GM13977 (cell line): ENCODE measurements at regions not wholly inside any gene's neighbourhood (a gene's known extent, or its start where the extent isn't known, plus 50 kb on each side); places are given as distances from the start of the nearest gene placed in this dataset.

Experiments used
- DNase-seq: peaks from one replicate; pipeline ENCODE4 v3.0.0; 2012; ENCODE audit warnings: low spot score
- in situ Hi-C: fragments of 300-500 bp; cut with MboI; formaldehyde crosslinking; loops from one replicate; pipeline ENCODE4 v1.12.0; 2022; ENCODE audit warnings: low sequenced_read_pairs, low pct_unique_long_range_greater_than_20kb, mixed read lengths, inconsistent platforms; ENCODE audit not compliant: unreplicated experiment
- TF ChIP-seq, protein P1 (sequence below): IDR thresholded peaks from 2 replicates; pipeline ENCODE4 v1.5.1; 2012; ENCODE audit warnings: mild to moderate bottlenecking, control low read depth; ENCODE audit not compliant: insufficient read depth; ENCODE audit errors: extremely low read depth, missing control alignments

GRCh38 chr5:35337340-35338156 lies 107.3 kb upstream of the PRLR start:
- in situ Hi-C loops: no loop called here
- no peak for DNase-seq
- TF ChIP-seq, protein P1, sequence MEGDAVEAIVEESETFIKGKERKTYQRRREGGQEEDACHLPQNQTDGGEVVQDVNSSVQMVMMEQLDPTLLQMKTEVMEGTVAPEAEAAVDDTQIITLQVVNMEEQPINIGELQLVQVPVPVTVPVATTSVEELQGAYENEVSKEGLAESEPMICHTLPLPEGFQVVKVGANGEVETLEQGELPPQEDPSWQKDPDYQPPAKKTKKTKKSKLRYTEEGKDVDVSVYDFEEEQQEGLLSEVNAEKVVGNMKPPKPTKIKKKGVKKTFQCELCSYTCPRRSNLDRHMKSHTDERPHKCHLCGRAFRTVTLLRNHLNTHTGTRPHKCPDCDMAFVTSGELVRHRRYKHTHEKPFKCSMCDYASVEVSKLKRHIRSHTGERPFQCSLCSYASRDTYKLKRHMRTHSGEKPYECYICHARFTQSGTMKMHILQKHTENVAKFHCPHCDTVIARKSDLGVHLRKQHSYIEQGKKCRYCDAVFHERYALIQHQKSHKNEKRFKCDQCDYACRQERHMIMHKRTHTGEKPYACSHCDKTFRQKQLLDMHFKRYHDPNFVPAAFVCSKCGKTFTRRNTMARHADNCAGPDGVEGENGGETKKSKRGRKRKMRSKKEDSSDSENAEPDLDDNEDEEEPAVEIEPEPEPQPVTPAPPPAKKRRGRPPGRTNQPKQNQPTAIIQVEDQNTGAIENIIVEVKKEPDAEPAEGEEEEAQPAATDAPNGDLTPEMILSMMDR: no peak

DNA sequence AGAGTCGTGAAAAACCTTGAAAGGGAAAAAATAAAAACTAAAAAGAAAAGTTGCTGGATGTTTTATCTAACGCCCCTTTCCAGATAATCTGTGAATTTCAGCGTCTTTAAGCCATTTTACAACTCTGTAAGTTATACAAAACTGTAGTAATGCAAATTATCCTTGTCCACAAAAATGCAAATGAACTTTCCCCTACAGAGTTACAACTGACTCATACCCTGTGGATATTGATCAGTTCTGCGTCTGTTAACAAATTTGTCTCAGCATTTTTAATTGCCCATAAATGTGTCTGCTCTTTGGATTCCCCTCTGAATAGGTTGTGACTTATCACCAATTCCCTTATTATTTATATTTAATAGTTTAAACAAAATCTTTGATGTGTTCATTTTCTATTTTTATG lies 105.9 kb upstream of the PRLR start:
- DNase-seq: no peak
- TF ChIP-seq, protein P1: no peak
- in situ Hi-C loops: no loop called here

DNA sequence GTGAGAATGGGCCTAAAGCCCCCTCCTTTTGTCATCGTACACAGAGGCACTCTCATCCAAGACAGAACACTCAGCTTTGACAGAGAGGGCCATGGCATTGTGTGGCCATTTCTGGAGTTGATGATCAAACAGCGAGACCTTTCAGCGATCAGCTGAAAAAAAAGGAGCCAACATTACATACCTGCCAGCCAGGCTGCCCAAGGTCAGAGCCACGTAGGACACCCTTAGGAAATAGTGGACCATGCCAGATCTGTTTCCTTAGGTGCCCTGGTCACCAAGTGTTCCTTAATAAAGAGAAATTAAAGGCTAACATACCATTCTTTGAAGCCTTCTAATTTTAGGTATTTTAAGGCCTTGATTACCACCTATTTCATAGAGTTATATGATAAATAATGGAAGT lies 105.5 kb upstream of the PRLR start:
- no peak for DNase-seq
- in situ Hi-C loops: no loop called here
- TF ChIP-seq, protein P1: no peak

DNA sequence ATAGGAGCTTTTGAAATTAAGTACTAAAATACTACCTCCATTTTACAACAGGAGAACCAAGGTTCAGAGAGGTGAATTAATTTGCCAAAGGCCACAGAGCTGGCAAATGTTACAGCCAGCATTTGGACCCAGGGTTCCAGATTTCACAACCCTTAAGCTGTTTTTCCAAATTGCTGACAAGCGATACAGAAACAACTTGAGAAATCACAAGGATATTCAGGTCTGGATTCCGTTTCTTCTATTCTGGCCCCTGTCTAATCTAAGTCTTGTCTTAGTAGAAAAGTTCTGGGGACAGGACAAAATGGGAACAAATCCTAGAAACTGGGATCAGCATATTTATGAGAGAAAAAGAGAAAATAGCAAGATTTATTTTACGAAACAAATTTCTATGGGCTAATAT lies 103.1 kb upstream of the PRLR start:
- TF ChIP-seq, protein P1: no peak
- in situ Hi-C loops: no loop called here
- DNase-seq: no peak

DNA sequence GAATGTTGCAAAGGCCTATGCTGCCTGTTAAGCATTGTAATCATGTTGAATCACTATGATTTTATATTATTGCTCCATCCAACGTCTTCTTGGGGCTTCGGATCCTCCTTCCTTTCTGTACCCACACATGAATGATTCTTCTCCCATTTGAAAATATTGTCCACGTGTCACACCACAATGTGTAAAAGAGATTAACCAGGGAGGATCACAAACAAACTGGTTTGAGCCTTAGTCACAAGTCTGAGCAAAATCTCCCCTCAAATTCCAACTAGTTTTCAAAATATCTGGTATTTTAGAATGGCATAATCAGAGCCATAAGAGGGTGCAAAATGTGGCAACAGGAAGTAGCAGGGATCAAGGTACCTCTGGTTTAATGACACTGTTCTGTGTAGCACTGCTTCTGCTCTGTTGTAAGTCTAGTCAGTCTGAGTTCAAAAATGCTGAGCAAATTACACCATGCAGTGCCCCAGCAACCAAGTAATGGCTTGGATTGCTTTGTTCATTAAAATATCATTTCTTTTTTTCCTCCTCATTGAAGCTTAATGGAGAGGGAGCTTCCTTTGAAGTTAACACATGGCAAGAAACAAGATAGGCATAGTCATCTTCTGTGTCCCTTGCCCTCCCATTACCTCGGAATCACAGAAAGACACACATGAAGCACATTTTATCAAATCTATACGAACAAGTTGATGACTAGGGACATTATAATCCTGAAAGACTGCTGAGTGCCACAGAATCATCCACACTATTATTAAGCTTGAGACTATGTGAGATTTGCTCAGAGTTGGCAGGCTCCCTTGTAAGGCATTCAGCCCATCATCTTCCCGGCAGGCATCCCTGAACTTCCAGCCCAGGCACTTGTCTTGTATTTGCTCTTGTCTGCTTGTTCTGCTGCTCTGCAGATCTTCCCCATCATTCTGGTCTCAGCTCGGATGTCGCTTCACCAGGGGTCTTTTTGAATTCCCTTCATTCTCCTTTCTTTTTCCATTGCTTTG lies 102.0 kb upstream of the PRLR start:
- DNase-seq: no peak
- in situ Hi-C loops: no loop called here

DNA sequence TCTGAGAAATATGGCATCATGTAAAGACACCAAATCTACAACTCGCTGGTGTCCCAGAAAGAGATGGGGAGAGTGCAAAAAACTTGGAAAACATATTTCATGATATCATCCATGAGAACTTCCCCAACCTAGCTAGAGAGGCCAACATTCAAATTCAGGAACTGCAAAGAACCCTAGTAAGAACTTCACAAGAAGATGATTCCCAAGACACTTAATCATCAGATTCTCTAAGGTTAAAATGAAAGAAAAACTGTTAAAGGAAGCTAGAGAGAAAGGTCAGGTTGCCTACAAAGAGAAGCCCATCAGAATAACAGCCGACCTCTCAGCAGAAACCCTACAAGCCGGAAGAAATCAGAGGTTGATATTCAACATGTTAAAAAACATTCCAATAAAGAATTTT lies 95.5 kb upstream of the PRLR start:
- TF ChIP-seq, protein P1: no peak
- in situ Hi-C loops: no loop called here
- no peak for DNase-seq

More for the DNA sequence above, 102.0 kb upstream of the PRLR start:
- TF ChIP-seq, protein P1: no peak
